ENCODE measurements at regions not wholly inside any gene's neighbourhood (a gene's known extent, or its start where the extent isn't known, plus 50 kb on each side); places are given as distances from the start of the nearest gene placed in this dataset.

DNA sequence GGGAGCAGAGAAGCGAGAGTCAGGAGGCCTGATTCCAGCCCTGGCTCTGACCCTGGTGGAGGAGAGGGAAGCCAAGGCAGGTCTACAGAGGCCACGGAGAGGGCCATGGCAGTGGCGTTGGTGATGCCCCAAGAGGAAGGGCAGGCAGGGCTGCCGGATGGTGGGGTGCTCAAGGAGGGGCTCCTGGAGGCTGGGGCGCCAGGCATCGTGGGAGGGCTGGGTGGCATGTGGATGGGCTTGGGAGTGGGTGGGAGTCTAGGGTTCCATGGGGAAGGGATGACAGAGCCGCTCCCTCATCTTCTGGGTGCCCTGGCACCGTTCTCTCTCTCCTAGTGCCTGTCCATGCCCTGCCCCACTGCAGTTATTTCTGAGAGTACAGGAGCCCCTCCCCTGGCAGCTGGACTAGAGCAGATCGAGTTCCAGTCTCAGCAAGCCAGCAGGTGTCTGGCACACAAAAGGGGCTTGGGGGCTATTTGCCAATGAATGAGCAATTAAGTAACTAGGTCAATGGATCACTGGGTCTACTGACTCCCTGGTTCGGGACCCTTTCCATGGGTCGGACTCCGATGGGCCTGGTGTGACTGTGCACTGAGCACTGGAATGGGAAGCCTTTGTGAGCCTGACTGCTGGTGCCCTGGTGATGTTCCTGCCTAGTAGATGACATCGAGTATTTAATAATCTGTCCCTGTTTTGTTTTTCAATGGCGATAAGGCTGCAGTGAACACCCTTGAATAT, 570.0 kb downstream of the TBC1D22A start:
- Histone ChIP-seq H3K9me2 (ENCODE audit: insufficient read depth) (no peaks in the 10 kb centered on the region; the same call in 1 of the 2 replicates), H3K79me2 (ENCODE audit: insufficient read depth, low read length) (no peaks in the 10 kb centered on the region), H2AFZ (ENCODE audit: low read depth, low read length, poor library complexity, severe bottlenecking) (no peak overlapping the region), H4K20me1 (ENCODE audit: insufficient read depth) (no peaks in the 10 kb centered on the region), H3K4me2 (ENCODE audit: low read length) (no peak overlapping the region), H3K36me3 (ENCODE audit: control insufficient read depth in 1 of 2, insufficient read depth in 2 of 2, low read length in 2 of 2) (no peaks in the 10 kb centered on the region), H3K27me3 (ENCODE audit: insufficient read depth, low read length) (no peaks in the 10 kb centered on the region), H3K9me3 (ENCODE audit: control insufficient read depth in 1 of 2, insufficient read depth in 1 of 2, low read depth in 1 of 2, low read length in 2 of 2) (no peaks in the 10 kb centered on the region), H3K4me3 (replicated peaks in 1 of 2; ENCODE audit: low read depth in 1 of 2, low read length in 2 of 2) (no peak overlapping the region), H3K4me1 (ENCODE audit: control insufficient read depth in 1 of 2, insufficient read depth in 2 of 2, low read length in 2 of 2) (peaks cover 45 to 77% of the 10 kb centered on the region in 2 experiments), H3K27ac (ENCODE audit: low read depth, low read length) (no peak overlapping the region), H3K9ac (ENCODE audit: low read length) (no peak overlapping the region)
- ChIA-PET RAD21 (ENCODE audit: low non-redundant PET in 1 of 2, low total read pairs in 2 of 2, uncharacterized antibody in 2 of 2, unreplicated experiment in 2 of 2) (no interaction called here), CTCF (no interaction called here), POLR2A (no interaction called here)
- ATAC-seq (no peak), DNase-seq (ENCODE audit: low read depth, low spot score) (no peak)
- no TSS peak for BruUV-seq (replicated peaks)
- intact Hi-C loops (cut with micrococcal nuclease), result no loop called here
- TF ChIP-seq YY1 (IDR thresholded peaks at IDR 0.05; ENCODE audit: extremely low read depth, insufficient replicate concordance, low read depth, low read length) (no peak), CEBPB (IDR thresholded peaks at IDR 0.05; ENCODE audit: low read depth) (no peak), EGR1 (IDR thresholded peaks at IDR 0.05; ENCODE audit: low read depth) (no peak), SRF (IDR thresholded peaks at IDR 0.05; ENCODE audit: low read depth) (no peak), JUND (IDR thresholded peaks at IDR 0.05) (no peak), POLR2AphosphoS5 (IDR thresholded peaks at IDR 0.05; ENCODE audit: low read depth, low read length) (no peak), POLR2A (IDR thresholded peaks at IDR 0.05; ENCODE audit: borderline replicate concordance, extremely low read depth, insufficient read depth, insufficient read length) (no peak), ZNF274 (IDR thresholded peaks at IDR 0.05; ENCODE audit: low read depth, low read length) (no peak), SIN3A (IDR thresholded peaks at IDR 0.05; ENCODE audit: low read depth) (no peak), FOSL1 (IDR thresholded peaks at IDR 0.05; ENCODE audit: low read depth) (no peak), SP1 (IDR thresholded peaks at IDR 0.05; ENCODE audit: low read depth) (no peak), RAD21 (IDR thresholded peaks at IDR 0.05; ENCODE audit: low read depth) (no peak), ZFX (IDR thresholded peaks at IDR 0.05) (no peak)
- TF ChIP-seq, protein P1, sequence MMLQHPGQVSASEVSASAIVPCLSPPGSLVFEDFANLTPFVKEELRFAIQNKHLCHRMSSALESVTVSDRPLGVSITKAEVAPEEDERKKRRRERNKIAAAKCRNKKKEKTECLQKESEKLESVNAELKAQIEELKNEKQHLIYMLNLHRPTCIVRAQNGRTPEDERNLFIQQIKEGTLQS (IDR thresholded peaks at IDR 0.05), result no peak
- TF ChIP-seq, protein P2, sequence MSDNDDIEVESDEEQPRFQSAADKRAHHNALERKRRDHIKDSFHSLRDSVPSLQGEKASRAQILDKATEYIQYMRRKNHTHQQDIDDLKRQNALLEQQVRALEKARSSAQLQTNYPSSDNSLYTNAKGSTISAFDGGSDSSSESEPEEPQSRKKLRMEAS (IDR thresholded peaks at IDR 0.05), result no peak
